Fibroblast of skin of abdomen (primary cell): ENCODE measurements at regions not wholly inside any gene's neighbourhood (a gene's known extent, or its start where the extent isn't known, plus 50 kb on each side); places are given as distances from the start of the nearest gene placed in this dataset.
"Not testable (repeated sequence)": the region's sequence is repeated elsewhere in the genome, so short reads cannot be mapped to it uniquely, and the experiment has no call there.

ENCODE experiments used
- DNase-seq: peaks from one replicate; pipeline ENCODE4 v3.0.0-alpha.2; 2013

DNA sequence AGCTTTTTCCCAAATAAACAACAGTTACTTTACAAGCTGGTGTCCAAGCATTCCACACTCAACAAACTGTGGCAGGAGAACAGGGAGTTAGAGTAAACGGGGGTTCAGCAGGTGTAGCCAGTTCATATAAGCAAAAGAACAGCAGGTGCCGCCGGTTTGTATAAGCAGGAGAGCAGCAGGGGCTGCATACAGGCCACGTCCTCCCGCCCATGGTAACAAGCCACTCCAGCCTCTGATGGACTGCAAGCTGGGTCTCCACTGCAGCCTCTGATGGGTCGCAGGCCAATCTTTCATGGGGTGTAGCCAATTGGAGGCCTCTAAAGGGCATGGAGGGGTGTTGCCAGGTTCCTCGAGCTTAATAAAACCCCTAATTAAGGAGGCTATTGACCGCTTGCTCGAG, 189.3 kb downstream of the ANKRD30B start:
- no peak for DNase-seq

DNA sequence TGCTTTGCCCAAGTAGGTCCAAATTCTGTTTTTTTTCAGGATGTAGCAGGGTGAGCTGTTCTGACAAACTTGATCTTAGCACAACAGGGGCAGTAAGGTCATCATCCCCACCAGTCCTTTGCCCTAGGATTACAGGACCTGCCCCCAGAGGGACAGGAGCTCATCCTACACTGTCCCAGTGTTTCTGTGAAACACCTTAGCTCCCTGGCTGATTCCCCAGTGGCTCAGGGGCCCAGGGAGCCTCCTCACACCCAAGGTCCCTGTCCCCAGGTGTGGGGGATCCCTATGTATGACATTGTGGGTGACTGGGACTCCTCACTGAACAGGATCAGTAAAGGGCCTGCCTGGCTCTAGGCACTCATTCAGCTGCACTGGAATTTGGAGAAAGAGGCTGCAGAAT, 191.2 kb downstream of the ANKRD30B start:
- DNase-seq = no peak

DNA sequence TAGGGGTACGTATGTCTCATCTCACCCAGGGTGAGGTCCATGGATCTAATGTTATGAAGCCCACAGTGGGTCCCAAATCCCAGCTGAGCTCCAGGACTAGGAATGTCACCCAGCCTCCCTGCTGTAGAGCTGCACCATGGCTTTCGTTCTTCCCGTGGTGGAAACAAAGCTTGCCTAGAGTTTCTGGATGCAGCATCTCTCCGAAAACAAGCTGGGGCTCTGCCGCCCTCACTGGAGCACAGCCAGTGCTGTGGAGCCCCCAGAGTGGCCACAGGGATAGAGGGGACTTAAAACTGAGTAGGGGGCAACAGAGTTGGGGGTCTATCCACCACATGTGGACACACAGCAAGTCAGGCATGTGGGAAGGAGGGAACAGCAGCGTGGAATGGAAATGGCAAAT, 192.1 kb downstream of the ANKRD30B start:
- DNase-seq = not testable (repeated sequence)

DNA sequence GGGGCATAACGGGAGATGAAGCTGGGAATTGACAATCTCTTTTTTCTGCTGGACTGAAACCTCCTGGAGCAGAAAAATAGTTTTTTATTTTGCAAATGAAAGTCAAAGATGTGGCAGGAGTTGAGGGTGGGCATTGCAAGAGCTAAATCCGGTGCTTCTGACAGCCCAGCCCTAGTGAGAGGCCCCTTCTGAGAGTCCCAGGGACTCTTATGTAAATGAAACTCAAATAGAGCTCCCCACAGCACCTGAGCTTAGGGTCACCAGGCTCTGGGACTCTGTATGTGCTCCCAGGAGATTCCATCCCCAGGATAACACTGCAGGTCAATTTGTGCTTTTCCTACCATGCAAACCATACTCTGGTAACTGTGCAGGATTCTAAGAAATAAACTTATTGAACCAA, 192.8 kb downstream of the ANKRD30B start:
- no peak for DNase-seq

DNA sequence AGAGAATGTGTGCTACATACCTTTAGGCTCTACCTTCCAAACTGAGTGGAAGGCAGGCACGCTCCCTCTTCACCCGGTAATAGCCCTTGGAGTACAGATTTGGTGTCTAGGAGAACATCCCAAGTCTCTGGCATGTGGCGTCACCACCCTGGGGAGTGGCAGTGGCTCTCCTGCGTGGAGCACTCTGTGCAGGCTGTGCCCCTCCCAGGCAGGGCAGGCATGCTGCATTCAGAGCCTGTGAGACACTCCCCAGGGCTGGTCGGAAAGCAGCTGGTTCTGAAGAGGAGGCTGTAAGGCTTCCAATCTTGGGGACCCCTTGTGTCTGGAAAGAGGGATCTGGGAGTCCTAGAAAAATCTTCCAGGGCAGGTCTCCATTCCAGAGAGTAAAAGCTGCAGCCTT, 193.3 kb downstream of the ANKRD30B start:
- no peak for DNase-seq

DNA sequence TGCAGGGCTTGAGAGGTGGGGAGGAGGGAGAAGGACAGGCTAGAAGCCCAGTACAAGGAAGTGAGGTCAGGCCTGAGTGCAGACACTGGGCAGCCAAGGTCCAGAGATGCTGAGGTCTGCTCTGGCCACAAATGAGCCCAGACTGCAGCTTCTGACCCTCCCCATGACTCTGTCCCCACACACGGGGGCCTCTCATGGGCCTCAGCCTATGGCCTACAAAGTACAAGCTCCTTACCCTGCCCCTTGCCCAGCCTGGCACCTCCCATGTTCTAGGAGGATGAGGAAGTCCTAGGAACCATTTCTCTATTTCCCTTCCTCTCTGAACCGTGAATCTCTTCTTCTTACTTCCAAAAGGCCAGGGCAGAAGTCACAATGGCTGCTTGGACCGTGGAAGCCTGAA, 193.8 kb downstream of the ANKRD30B start:
- no peak for DNase-seq

DNA sequence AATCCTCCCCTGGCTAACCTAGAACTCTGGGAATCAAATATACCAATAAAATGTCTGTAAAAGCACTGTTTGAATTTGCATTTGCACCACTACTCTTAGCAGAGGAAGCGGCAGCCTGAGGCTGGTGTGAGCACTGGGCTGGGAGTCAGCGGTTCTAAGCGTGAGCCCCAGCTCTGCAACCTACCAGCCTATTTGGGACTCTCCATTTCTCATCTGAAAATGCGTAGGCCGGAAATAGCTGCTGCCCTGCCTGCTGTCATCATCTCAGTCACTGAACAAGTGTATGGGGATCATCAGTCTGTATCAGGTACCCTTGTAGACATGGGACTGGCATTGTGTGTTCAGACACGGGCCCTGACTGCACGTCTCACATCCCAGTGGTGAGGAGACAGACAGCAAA, 194.3 kb downstream of the ANKRD30B start:
- no peak for DNase-seq

DNA sequence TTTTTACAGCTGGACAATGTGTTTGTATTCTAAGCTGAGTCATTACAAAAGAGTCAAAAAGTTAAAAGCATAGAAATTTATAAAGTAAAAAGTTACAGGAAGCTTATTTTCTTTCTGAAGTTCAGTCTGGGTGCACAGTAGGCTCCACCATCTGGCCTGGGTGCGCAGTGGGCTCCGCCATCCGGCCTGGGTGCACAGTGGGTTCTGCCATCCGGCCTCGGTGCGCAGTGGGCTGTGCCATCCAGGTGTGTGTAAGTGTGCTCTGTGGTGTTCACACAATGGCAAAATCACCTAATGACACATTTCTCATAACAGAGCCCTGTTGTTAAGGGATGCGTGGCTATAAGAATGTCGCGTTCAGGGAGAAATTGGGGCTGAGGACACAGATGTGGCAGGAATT, 195.5 kb downstream of the ANKRD30B start:
- DNase-seq = no peak

DNA sequence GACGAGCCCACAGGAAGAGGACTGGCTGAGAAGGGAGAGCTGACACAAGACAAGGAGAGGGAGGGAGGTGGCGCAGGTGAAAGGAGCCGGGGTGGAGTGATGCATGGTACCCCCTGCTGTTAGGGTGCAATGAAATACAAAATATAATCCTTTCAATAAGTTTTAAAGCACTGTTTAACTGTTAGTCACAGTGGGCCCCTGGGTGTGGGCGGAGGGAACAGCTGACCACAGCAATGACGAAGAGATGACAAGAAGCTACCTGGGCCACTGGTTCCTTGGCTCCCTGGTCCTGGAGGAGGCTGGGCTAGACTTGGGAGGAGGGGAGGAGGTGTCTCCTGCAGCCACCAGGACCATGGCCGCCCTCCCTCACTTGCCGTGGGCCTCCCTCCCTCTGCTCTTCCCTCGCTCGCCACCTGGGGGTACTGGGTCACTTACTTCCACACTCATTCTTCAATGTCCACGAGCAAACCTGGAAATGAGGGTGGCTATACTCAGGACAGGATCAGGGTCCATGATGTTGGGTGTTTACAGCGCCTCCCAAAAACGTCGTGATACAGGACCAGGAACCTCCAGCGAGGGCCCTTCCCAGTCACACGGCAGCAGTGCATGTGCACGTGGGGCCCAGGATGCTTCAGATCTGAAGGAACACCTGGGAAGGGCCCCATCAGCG, 196.1 kb downstream of the ANKRD30B start:
- DNase-seq = no peak

DNA sequence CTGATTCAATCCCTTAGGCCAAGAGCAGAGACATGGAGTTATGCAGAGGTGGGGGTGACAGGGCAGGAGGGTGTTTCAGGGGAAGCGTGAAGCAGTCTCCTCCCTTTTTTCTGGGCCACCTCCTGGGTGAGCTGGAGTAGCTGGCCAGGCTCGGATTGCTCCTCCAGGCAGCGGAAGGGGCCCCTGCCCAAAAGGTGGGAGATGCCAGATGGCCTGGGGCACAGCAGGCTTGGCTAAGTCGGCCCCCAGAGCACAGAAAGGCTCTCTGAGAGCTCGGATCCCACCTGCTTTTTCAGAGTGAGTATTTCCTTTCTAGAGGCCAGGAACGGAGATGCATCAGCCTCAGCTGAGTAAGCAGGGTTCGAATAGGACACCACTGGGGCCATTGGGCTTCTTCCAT, 196.9 kb downstream of the ANKRD30B start:
- no peak for DNase-seq

DNA sequence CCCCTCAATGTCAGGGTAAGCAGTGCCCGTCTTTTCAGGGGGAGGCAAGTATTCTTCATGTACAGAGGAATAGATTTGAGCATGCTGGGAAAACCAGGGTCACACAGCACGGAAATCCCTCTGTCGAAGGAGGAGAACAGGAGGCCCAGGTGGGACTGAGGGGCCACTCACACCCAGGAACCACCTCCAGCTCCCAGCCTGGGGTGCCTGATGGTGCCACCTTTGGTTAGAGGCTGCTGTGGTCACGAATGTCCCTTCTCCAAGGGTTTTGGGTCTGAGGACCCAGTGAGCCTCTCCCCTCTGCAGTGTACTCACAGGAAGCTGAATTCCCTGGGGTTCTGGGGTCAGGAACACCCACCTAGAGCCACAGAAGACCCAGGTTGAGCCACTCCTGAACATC, 197.3 kb downstream of the ANKRD30B start:
- no peak for DNase-seq

DNA sequence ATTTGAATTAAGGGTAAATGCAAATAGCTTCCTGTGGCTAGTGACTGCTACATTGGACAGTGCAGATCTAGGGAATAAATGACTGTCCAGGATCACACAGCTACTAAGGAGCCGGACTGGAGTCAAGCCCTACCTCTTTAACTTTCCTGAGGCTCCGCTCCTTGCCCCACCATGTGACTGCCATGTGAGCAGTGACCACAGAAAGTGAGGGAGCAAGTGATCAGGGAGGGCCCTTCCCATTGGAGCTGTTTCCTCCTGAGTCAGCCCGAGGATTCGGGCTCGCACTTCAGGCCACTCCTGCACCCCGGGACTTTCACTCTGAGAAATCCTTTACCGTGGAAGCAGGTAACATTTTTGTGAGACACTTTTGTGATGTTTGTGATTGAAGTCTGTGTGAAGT, 198.0 kb downstream of the ANKRD30B start:
- DNase-seq = no peak

DNA sequence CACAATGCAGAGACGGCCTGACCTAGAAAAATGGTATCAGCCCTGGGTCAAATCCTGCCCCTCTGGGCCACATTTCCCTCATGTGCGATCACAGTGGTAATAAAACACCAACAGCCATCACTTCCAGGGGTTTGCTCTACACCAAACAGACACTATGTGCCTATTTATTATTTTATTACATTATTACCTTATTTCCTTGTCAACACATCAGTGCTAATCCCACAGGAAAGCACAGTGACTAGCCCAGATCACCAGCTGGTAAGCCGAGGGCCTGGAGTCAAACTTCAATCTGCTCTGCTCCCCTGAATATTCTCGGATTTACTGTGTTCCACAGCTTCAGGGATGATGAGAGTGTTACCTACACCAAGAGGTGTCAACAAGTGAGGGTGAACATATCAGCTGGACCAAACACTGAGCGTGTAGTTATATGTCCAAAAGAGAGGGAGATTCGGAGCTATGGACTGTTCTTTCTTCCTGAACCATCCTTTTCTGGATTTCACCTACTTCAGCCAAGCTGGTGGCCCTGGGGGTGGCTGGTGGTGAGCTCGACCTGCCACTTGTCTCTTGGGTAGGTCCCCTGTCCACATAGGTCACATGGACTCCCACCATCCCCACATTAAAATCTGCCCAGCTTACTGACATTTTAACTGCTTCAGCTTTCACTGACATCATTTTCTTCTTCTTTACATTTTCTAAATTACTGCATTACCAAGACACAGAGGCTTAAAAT, 198.9 kb downstream of the ANKRD30B start:
- not testable (repeated sequence) for DNase-seq

DNA sequence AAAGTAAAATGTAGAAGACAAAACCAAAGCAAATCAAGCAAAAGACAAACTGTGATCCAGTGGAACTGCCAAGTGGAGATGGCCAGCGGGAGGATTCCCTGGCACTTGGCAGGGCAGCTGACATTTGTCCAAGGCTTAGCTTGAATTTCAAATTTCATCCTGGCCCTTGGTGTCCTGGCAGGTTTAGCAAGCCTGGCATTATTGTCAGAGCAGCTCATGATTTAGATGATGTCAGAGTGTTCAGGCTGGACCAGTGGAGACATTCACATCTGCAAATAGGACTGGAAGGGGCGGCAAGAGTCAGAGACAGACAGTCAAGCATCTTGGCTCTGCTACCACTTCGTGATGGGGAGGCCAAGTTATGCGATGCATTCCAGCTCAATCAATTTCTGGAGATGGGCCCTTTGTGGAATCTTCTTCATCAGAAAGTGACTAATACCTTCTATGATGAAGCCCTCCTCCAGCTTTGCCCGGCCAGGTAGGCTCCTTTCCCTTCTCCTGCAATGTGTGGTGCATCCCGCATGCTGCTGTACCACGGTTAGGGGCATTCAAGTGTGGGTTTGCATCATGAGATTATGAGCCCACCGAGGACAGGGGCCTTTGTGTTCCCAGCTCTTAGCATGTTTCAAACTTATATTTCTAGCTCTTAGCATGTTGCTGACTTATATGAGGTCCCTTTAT, 199.7 kb downstream of the ANKRD30B start:
- DNase-seq = no peak

DNA sequence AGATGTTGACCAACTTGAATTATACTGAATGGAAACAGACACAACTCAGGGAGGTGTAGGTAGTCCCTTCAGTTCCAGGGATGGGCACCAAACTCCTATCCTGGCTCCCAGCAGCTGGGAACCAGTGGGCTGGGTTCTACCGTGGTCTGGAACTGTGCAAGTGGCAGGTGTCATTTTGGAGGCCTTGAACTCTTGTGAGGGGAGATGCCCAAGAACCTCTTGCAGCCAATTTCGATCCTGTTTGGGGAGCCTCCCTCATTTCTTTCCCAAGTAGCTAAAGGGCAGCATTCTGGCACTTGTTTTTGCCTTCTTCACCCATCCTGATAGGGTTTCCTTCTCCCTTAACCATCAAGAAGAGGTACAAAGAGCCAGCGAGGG, 200.2 kb downstream of the ANKRD30B start:
- DNase-seq = no peak

DNA sequence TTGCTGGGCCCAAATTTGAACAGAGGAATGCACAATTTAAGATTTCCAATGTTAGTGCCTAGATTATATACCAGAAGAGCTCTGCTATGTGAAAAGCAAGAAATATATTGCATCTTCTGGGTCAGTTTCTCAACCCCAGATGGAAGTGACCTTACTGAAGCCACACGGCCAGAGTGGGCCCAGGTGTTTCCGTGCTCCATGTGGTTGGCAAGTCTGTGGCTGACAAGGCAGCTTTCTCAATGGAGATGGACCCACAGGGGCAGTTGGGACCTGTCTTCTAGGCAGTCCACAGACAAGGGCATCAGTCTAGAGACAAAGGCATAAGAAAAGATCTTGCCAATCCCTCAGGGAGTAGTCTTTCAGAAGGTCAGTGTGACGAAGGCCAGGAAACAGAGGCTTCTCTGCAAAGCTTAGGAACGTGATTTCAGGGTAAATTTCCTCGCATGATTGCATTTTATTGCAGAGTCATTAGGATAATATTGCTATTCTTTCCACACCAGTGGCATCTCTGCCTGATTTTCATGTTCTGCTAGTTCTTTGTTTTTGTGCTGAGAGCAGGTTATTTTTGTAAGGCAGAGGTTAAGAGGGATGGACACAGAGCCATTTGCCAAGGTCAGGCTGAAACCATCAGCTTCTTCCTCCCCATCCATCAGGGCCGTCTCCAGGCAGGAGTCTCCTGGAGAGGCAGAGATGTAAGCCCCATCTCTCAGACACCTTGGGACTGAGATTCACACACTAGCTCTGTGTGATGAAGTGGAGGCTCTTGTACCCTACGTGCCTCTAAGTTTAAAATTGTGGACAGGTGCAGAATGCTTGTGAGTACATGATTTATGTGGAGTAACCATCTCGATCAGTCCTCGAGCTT, 202.1 kb downstream of the ANKRD30B start:
- DNase-seq = no peak

DNA sequence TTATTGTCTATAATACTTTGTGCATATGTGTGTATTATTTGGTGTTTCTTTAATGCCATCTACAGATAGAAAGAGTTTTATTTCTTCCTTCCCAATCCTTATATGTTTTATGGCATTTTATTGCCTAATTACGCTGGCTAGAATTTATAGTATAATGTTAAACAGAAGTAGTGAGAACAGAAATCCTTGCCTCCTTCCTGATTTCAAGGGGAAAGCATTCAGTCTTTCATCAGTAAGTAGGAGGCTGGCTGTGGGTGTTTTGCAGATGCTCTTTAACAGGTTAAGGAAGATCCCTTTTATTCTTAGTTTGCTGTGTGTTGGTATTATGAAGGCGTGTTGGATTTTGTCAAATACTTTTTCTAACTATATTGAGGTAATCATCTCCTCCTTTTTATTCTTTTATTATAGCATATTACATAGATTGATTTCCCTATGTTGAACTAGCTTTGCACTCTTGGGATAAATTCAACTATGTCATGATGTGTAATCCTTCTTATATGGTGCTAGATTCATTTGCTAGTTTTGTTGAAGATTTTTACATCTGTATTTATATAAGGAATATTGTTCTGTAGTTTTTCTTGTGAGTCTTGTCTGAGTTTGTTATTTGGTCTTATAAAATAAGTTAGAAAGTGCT, 204.6 kb downstream of the ANKRD30B start:
- not testable (repeated sequence) for DNase-seq

DNA sequence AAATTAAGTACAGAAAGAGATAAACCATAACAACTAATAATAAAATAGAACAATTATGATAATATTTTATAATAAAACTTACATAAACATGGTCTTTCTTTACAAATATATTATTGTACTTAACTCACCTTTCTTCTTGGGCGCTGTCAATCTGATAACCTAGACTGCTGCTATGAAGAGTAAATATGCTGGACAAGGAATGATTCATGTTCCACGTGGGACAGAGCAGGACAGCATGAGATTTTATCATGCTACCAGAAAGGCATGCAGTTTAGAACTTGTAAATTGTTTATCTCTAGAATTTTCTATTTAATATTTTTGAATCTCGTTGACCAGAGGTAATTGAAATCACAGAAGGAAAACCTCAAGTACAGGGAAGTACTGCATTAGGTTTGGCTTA, 210.7 kb downstream of the ANKRD30B start:
- no peak for DNase-seq

DNA sequence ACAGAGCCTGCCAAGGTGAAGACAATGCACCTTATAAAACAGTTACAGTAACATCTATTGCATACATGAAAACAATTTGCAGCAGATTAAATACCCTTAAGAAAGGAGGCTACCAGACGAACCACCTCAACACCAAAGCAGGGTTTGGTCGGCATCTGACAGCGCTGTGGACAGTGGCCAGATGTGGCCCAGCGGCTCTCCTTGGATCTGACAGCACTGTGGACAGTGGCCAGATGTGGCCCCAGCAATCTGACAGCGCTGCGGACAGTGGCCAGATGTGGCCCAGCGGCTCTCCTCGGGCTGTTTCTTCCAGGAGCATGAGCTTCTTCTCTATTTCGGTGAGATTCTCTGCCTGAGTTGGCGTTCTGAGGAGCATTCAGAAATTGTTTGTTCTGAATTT, 211.6 kb downstream of the ANKRD30B start:
- no peak for DNase-seq

DNA sequence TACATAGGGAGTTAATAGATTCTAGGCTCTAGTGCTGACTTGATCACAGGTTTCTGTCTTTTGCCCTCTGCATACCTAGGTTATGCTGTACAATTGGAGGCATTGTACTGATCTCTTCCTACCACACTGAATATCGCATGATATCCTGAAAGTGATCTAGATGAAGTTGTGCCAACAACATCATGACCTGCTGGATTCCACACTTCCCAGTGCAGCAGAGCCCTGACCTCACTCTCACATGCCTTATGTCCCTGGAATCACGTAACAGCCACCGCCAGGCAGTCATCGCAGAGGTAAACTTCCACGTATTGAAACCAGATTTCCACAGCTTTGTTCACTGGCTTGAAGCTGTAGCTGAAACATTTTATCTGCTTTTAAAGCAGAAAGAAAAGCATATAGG, 214.0 kb downstream of the ANKRD30B start:
- DNase-seq = no peak

DNA sequence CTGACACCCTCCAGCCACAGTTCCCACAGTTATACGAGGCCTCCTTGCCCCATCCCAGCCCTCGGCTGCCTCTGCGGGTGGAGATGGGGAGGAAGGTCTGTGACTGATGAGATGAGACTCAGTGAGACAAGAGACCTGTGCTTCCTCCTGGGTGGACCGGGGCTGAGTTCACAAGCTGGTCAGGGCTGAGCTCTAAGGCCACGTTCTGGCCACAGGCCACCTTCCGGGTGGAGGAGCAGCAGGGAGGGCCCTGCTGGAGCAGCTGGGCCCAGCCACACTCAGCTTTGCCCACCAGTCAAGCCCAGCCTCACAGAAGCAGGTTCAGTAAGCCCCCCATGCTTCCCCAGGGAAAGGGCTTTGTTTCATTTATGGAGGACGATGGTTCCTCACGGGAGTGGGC, 214.7 kb downstream of the ANKRD30B start:
- no peak for DNase-seq

DNA sequence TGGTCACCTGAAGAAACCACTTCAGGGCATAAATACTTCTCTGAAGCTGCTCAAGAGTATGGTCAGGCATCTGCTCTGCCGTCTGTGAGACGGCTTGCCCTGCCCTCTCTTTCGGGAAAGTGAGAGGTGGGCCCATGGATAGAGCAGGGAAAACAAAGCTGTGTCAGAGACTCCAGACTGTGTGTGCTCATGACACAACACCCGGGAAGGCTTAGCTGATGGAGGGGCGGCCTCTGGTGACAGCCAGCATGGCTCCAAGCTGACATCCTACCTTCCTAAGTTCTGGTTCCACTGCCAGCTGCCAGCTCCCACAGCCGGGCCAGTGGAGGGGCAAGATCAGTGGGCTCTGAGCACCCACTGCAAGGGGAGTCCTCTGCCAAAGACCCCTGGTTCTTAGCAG, 215.3 kb downstream of the ANKRD30B start:
- DNase-seq = no peak

DNA sequence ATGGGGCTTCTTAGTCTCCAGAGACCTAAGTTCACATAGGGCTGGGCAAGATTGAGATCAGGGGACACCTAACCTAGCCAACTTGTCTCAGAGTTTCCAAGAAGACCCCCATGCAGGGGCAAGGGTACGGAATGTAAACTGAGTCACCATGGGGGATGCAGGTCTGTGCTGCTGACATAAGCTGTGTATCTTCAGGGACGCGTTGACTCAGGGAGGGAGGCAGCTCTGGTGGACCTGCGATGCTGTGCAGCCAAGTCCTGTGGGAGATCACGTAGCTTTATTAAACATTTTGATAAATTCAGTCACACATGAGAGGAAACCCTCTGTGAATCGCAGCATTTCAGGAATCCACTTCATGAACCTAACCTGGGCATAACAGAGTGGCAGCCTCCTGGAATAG, 216.0 kb downstream of the ANKRD30B start:
- DNase-seq = no peak
